HG03108 (cell line): ENCODE measurements at regions not wholly inside any gene's neighbourhood (a gene's known extent, or its start where the extent isn't known, plus 50 kb on each side); places are given as distances from the start of the nearest gene placed in this dataset.

Experiments used
- ATAC-seq: cut with Tn5 transposase; IDR thresholded peaks from one replicate; pipeline ENCODE4 v1.9.1; 2021; ENCODE audit warnings: moderate library complexity; ENCODE audit not compliant: unreplicated experiment

- no peak for ATAC-seq
Observed at GRCh38 chr5:33312571-33313549, 127.9 kb upstream of the TARS1 start.

- ATAC-seq, result no peak
Observed at GRCh38 chr5:33315189-33315588, 125.6 kb upstream of the TARS1 start.

- ATAC-seq, result no peak
Observed at GRCh38 chr5:33316773-33317172, 124.0 kb upstream of the TARS1 start.

GRCh38 chr5:33317271-33317670 lies 123.5 kb upstream of the TARS1 start:
- no peak for ATAC-seq

- ATAC-seq, result no peak
Observed at GRCh38 chr5:33319151-33319550, 121.6 kb upstream of the TARS1 start.

GRCh38 chr5:33319841-33320240 lies 120.9 kb upstream of the TARS1 start:
- ATAC-seq, result no peak

GRCh38 chr5:33321026-33321425 lies 119.7 kb upstream of the TARS1 start:
- ATAC-seq, result no peak

- ATAC-seq, result no peak
Observed at GRCh38 chr5:33322632-33323031, 118.1 kb upstream of the TARS1 start.

GRCh38 chr5:33324667-33325307 lies 116.0 kb upstream of the TARS1 start:
- ATAC-seq, result no peak

- no peak for ATAC-seq
Observed at GRCh38 chr5:33328818-33329217, 111.9 kb upstream of the TARS1 start.

GRCh38 chr5:33329891-33330290 lies 110.9 kb upstream of the TARS1 start:
- no peak for ATAC-seq

- ATAC-seq, result no peak
Observed at GRCh38 chr5:33330426-33330825, 110.3 kb upstream of the TARS1 start.

GRCh38 chr5:33330992-33331391 lies 109.8 kb upstream of the TARS1 start:
- ATAC-seq, result no peak

GRCh38 chr5:33332804-33333203 lies 108.0 kb upstream of the TARS1 start:
- no peak for ATAC-seq

GRCh38 chr5:33334829-33335228 lies 105.9 kb upstream of the TARS1 start:
- ATAC-seq, result no peak

- ATAC-seq, result no peak
Observed at GRCh38 chr5:33336891-33337636, 103.7 kb upstream of the TARS1 start.

- ATAC-seq, result no peak
Observed at GRCh38 chr5:33337637-33337992, 103.2 kb upstream of the TARS1 start.

- no peak for ATAC-seq
Observed at GRCh38 chr5:33338336-33339110, 102.2 kb upstream of the TARS1 start.

- ATAC-seq, result no peak
Observed at GRCh38 chr5:33339413-33339812, 101.4 kb upstream of the TARS1 start.

- ATAC-seq, result no peak
Observed at GRCh38 chr5:33340195-33340594, 100.6 kb upstream of the TARS1 start.

GRCh38 chr5:33341351-33341750 lies 99.4 kb upstream of the TARS1 start:
- no peak for ATAC-seq
